Liver (tissue), 8 donors: ENCODE measurements at regions not wholly inside any gene's neighbourhood (a gene's known extent, or its start where the extent isn't known, plus 50 kb on each side); places are given as distances from the start of the nearest gene placed in this dataset.

ENCODE experiments used
- DNase-seq: peaks from one replicate; pipeline ENCODE4 v3.0.0-alpha.2; 2017; ENCODE audit warnings: low spot score
- H3K27ac ChIP-seq, 2 donors: one replicate each; pipeline ENCODE4 v1.7.0; 2013; ENCODE audit warnings: inconsistent platforms in 2 of 2, low read length in 2 of 2, control low read depth in 1 of 2, low read depth in 1 of 2, mild to moderate bottlenecking in 1 of 2
- H3K27me3 ChIP-seq, 4 donors: one replicate each; pipeline versions ENCODE4 v1.6.1 to v1.7.0; 2013; ENCODE audit warnings: low read length in 3 of 4, inconsistent platforms in 1 of 4, mild to moderate bottlenecking in 1 of 4, moderate library complexity in 1 of 4; ENCODE audit not compliant: control insufficient read depth in 4 of 4, insufficient read depth in 4 of 4
- H3K36me3 ChIP-seq, 4 donors: one replicate each; pipeline versions ENCODE4 v1.6.1 to v1.7.0; 2013; ENCODE audit warnings: low read length in 3 of 4, mild to moderate bottlenecking in 3 of 4, low read depth in 1 of 4, moderate library complexity in 1 of 4; ENCODE audit not compliant: control insufficient read depth in 4 of 4, insufficient read depth in 3 of 4
- H3K4me1 ChIP-seq, 4 donors: one replicate each; pipeline versions ENCODE4 v1.6.1 to v1.7.0; 2013; ENCODE audit warnings: low read length in 3 of 4, mild to moderate bottlenecking in 3 of 4, moderate library complexity in 1 of 4; ENCODE audit not compliant: control insufficient read depth in 4 of 4, insufficient read depth in 4 of 4
- H3K4me3 ChIP-seq, 3 donors: one replicate each; pipeline versions ENCODE4 v1.6.1 to v1.7.0; 2013; ENCODE audit warnings: low read length in 3 of 3, control low read depth in 1 of 3, low read depth in 1 of 3, mild to moderate bottlenecking in 1 of 3
- H3K9ac ChIP-seq, 2 donors: one replicate each; pipeline ENCODE4 v1.7.0; 2013; ENCODE audit warnings: low read length in 2 of 2, mild to moderate bottlenecking in 2 of 2, moderate library complexity in 2 of 2, control low read depth in 1 of 2, low read depth in 1 of 2
- H3K9me3 ChIP-seq, 4 donors: one replicate each; pipeline versions ENCODE4 v1.6.1 to v1.7.0; 2013; ENCODE audit warnings: low read length in 3 of 4; ENCODE audit not compliant: control insufficient read depth in 4 of 4
- CTCF ChIP-seq: fragments of 150-350 bp; IDR thresholded peaks from 2 replicates; pipeline ENCODE4 v1.5.1; 2017; ENCODE audit warnings: improper control_type of control experiment, low read depth, low read length; ENCODE audit not compliant: missing input control
- EGR1 ChIP-seq, 2 donors: IDR thresholded peaks; 2 replicates each; pipeline ENCODE4 v1.6.1; 2016 to 2018; ENCODE audit warnings: antibody characterized with exemption in 2 of 2, low read depth in 2 of 2
- FOXA1 ChIP-seq: IDR thresholded peaks from 2 replicates; pipeline ENCODE4 v1.6.1; 2016; ENCODE audit warnings: antibody characterized with exemption
- FOXA2 ChIP-seq: IDR thresholded peaks from 2 replicates; pipeline ENCODE4 v1.6.1; 2016; ENCODE audit warnings: antibody characterized with exemption
- GABPA ChIP-seq, 2 donors: IDR thresholded peaks in 1 of 2; conservative IDR thresholded peaks in 1 of 2; 2 replicates each; pipeline ENCODE4 v1.6.1; 2016; ENCODE audit warnings: antibody characterized with exemption in 2 of 2, mild to moderate bottlenecking in 1 of 2, moderate library complexity in 1 of 2
- HNF4A ChIP-seq, 2 donors: conservative IDR thresholded peaks; 2 replicates each; pipeline ENCODE4 v1.6.1; 2016; ENCODE audit warnings: antibody characterized with exemption in 2 of 2, mild to moderate bottlenecking in 2 of 2
- JUND ChIP-seq, 2 donors: IDR thresholded peaks; 2 replicates each; pipeline ENCODE4 v1.6.1; 2016; ENCODE audit warnings: antibody characterized with exemption in 2 of 2
- MAX ChIP-seq: IDR thresholded peaks from 2 replicates; pipeline ENCODE4 v1.6.1; 2016; ENCODE audit warnings: antibody characterized with exemption
- RAD21 ChIP-seq, 2 donors: IDR thresholded peaks; 2 replicates each; pipeline ENCODE4 v1.6.1; 2016; ENCODE audit warnings: antibody characterized with exemption in 2 of 2, mild to moderate bottlenecking in 2 of 2
- REST ChIP-seq: IDR thresholded peaks from 2 replicates; pipeline ENCODE4 v1.6.1; 2016; ENCODE audit warnings: antibody characterized with exemption, mild to moderate bottlenecking
- RXRA ChIP-seq, 2 donors: IDR thresholded peaks; 2 replicates each; pipeline ENCODE4 v1.6.1; 2017 to 2018; ENCODE audit warnings: antibody characterized with exemption in 2 of 2, mild to moderate bottlenecking in 1 of 2
- SP1 ChIP-seq: IDR thresholded peaks from 2 replicates; pipeline ENCODE4 v1.6.1; 2018; ENCODE audit warnings: antibody characterized with exemption, mild to moderate bottlenecking
- TAF1 ChIP-seq: conservative IDR thresholded peaks from 2 replicates; pipeline ENCODE4 v1.6.1; 2016; ENCODE audit warnings: antibody characterized with exemption, mild to moderate bottlenecking
- WGBS: extraction: QIAGEN DNeasy Blood & Tissue Kit; methylation state at CpG from one replicate; pipeline ENCODE4 v1.1.7; 2013; 5-methylcytosine and 5-hydroxymethylcytosine counted together
- donor health status: healthy.
- donor health status: healthy.
- donor health status: healthy.
- donor health status: healthy.
- donor health status: healthy.

- TF ChIP-seq GABPA (IDR thresholded peaks at IDR 0.05 in 1 of 2, conservative IDR thresholded peaks at IDR 0.05 in 1 of 2) (no peak), RAD21 (IDR thresholded peaks at IDR 0.05) (no peak), HNF4A (conservative IDR thresholded peaks at IDR 0.05) (no peak), REST (no peak), MAX (no peak), RXRA (IDR thresholded peaks at IDR 0.05) (no peak), CTCF (no peak), TAF1 (no peak), SP1 (no peak), JUND (IDR thresholded peaks at IDR 0.05) (no peak), EGR1 (IDR thresholded peaks at IDR 0.05; ENCODE audit: low read depth in 2 of 2) (no peak), FOXA1 (no peak)
- no peak for DNase-seq
- Histone ChIP-seq H3K27ac (no peak overlapping the region), H3K27me3 (peaks cover 0 to 2% (median 0%) of the 10 kb centered on the region in 4 donors), H3K36me3 (no peaks in the 10 kb centered on the region), H3K9ac (no peak overlapping the region), H3K9me3 (no peaks in the 10 kb centered on the region), H3K4me1 (no peaks in the 10 kb centered on the region), H3K4me3 (no peak overlapping the region)
- 57% methylated on average over 4 of the region's 4 CpGs for WGBS
Measured at GRCh38 chr4:180674619-180675358, 1568.4 kb upstream of the TENM3 start.

- H3K27ac ChIP-seq = no peak overlapping the region
- H3K4me3 ChIP-seq = no peak overlapping the region
- peaks cover 0 to 2% (median 0%) of the 10 kb centered on the region in 4 donors for H3K27me3 ChIP-seq
- no peak overlapping the region for H3K9ac ChIP-seq
- TF ChIP-seq GABPA (IDR thresholded peaks at IDR 0.05 in 1 of 2, conservative IDR thresholded peaks at IDR 0.05 in 1 of 2) = no peak
- TF ChIP-seq JUND (IDR thresholded peaks at IDR 0.05) = no peak
- no peaks in the 10 kb centered on the region for H3K4me1 ChIP-seq
- H3K36me3 ChIP-seq = no peaks in the 10 kb centered on the region
- 54% methylated on average over 1 of the region's 1 CpG for WGBS
- no peaks in the 10 kb centered on the region for H3K9me3 ChIP-seq
- no peak for DNase-seq
Measured at GRCh38 chr4:180675359-180675650, 1567.9 kb upstream of the TENM3 start.

GRCh38 chr4:180680305-180680704 is 1562.9 kb upstream of the TENM3 start:
- H3K9ac ChIP-seq = no peak overlapping the region
- no peak overlapping the region for H3K27ac ChIP-seq
- TF ChIP-seq EGR1 (IDR thresholded peaks at IDR 0.05; ENCODE audit: low read depth in 2 of 2) (no peak), FOXA2 (no peak), MAX (no peak), FOXA1 (no peak), GABPA (IDR thresholded peaks at IDR 0.05 in 1 of 2, conservative IDR thresholded peaks at IDR 0.05 in 1 of 2) (no peak), RXRA (IDR thresholded peaks at IDR 0.05) (no peak)
- no peaks in the 10 kb centered on the region for H3K36me3 ChIP-seq
- no peaks in the 10 kb centered on the region for H3K4me1 ChIP-seq
- H3K9me3 ChIP-seq = no peaks in the 10 kb centered on the region
- no peak for DNase-seq
- WGBS = 64% methylated on average over 2 of the region's 2 CpGs
- H3K4me3 ChIP-seq = no peak overlapping the region
- H3K27me3 ChIP-seq = peaks cover 0 to 2% (median 0%) of the 10 kb centered on the region in 4 donors
